ENCODE measurements at regions not wholly inside any gene's neighbourhood (a gene's known extent, or its start where the extent isn't known, plus 50 kb on each side); places are given as distances from the start of the nearest gene placed in this dataset.

- H3K27ac Mint-ChIP-seq, result no peak overlapping the region
- peaks cover 17% of the 10 kb centered on the region for H3K9me3 Mint-ChIP-seq
- H3K4me1 Mint-ChIP-seq (ENCODE audit: low read depth), result no peaks in the 10 kb centered on the region
- intact Hi-C loops (cut with micrococcal nuclease), result no loop called here
- no peaks in the 10 kb centered on the region for H3K36me3 Mint-ChIP-seq (ENCODE audit: low read depth)
- H3K27me3 Mint-ChIP-seq, result no peaks in the 10 kb centered on the region
- H3K4me3 Mint-ChIP-seq, result no peak overlapping the region
These were observed 86.1 kb downstream of the RAP2A start for GRCh38 chr13:97520061-97520460.

- intact Hi-C loops (cut with micrococcal nuclease), result no loop called here
- H3K27me3 Mint-ChIP-seq, result no peaks in the 10 kb centered on the region
- no peaks in the 10 kb centered on the region for H3K36me3 Mint-ChIP-seq (ENCODE audit: low read depth)
- no peak overlapping the region for H3K27ac Mint-ChIP-seq
- H3K4me3 Mint-ChIP-seq, result no peak overlapping the region
- H3K9me3 Mint-ChIP-seq, result peaks cover 17% of the 10 kb centered on the region
- no peaks in the 10 kb centered on the region for H3K4me1 Mint-ChIP-seq (ENCODE audit: low read depth)
These were observed 86.9 kb downstream of the RAP2A start for GRCh38 chr13:97520866-97521265.

- peaks cover 17% of the 10 kb centered on the region for H3K9me3 Mint-ChIP-seq
- H3K36me3 Mint-ChIP-seq (ENCODE audit: low read depth), result no peaks in the 10 kb centered on the region
- no peak overlapping the region for H3K4me3 Mint-ChIP-seq
- no peak overlapping the region for H3K27ac Mint-ChIP-seq
- H3K27me3 Mint-ChIP-seq, result no peaks in the 10 kb centered on the region
- H3K4me1 Mint-ChIP-seq (ENCODE audit: low read depth), result no peaks in the 10 kb centered on the region
- intact Hi-C loops (cut with micrococcal nuclease), result no loop called here
These were observed 87.8 kb downstream of the RAP2A start for GRCh38 chr13:97521726-97522125.

- H3K9me3 Mint-ChIP-seq, result peaks cover 17% of the 10 kb centered on the region
- no peak overlapping the region for H3K27ac Mint-ChIP-seq
- no peaks in the 10 kb centered on the region for H3K36me3 Mint-ChIP-seq (ENCODE audit: low read depth)
- no peaks in the 10 kb centered on the region for H3K4me1 Mint-ChIP-seq (ENCODE audit: low read depth)
- H3K4me3 Mint-ChIP-seq, result no peak overlapping the region
- no peaks in the 10 kb centered on the region for H3K27me3 Mint-ChIP-seq
- intact Hi-C loops (cut with micrococcal nuclease), result no loop called here
These were observed 88.3 kb downstream of the RAP2A start for GRCh38 chr13:97522243-97522642.

GRCh38 chr13:97526556-97526955, 92.6 kb downstream of the RAP2A start:
- intact Hi-C loops (cut with micrococcal nuclease), result no loop called here
- H3K36me3 Mint-ChIP-seq (ENCODE audit: low read depth), result no peaks in the 10 kb centered on the region
- no peak overlapping the region for H3K4me3 Mint-ChIP-seq
- no peaks in the 10 kb centered on the region for H3K27me3 Mint-ChIP-seq
- no peak overlapping the region for H3K27ac Mint-ChIP-seq
- H3K4me1 Mint-ChIP-seq (ENCODE audit: low read depth), result no peaks in the 10 kb centered on the region
- H3K9me3 Mint-ChIP-seq, result peaks cover 9% of the 10 kb centered on the region

GRCh38 chr13:97528518-97528917, 94.5 kb downstream of the RAP2A start:
- Mint-ChIP-seq H3K27ac (no peak overlapping the region), H3K36me3 (ENCODE audit: low read depth) (no peaks in the 10 kb centered on the region), H3K27me3 (peaks cover 2% of the 10 kb centered on the region), H3K4me3 (no peak overlapping the region), H3K9me3 (peaks cover 10% of the 10 kb centered on the region), H3K4me1 (ENCODE audit: low read depth) (no peaks in the 10 kb centered on the region)
- intact Hi-C loops (cut with micrococcal nuclease), result no loop called here

GRCh38 chr13:97534540-97534939, 100.6 kb downstream of the RAP2A start:
- H3K4me3 Mint-ChIP-seq, result no peak overlapping the region
- intact Hi-C loops (cut with micrococcal nuclease), result no loop called here
- H3K4me1 Mint-ChIP-seq (ENCODE audit: low read depth), result no peaks in the 10 kb centered on the region
- H3K36me3 Mint-ChIP-seq (ENCODE audit: low read depth), result no peaks in the 10 kb centered on the region
- peaks cover 11% of the 10 kb centered on the region for H3K9me3 Mint-ChIP-seq
- H3K27ac Mint-ChIP-seq, result no peak overlapping the region
- peaks cover 2% of the 10 kb centered on the region for H3K27me3 Mint-ChIP-seq

- Mint-ChIP-seq H3K27ac (no peak overlapping the region), H3K36me3 (ENCODE audit: low read depth) (no peaks in the 10 kb centered on the region), H3K4me1 (ENCODE audit: low read depth) (no peaks in the 10 kb centered on the region), H3K9me3 (peaks cover 11% of the 10 kb centered on the region), H3K4me3 (no peak overlapping the region), H3K27me3 (peaks cover 2% of the 10 kb centered on the region)
- intact Hi-C loops (cut with micrococcal nuclease), result no loop called here
These were observed 101.6 kb downstream of the RAP2A start for GRCh38 chr13:97535614-97536013.

GRCh38 chr13:97537110-97537509, 103.1 kb downstream of the RAP2A start:
- intact Hi-C loops (cut with micrococcal nuclease), result no loop called here
- no peak overlapping the region for H3K27ac Mint-ChIP-seq
- H3K9me3 Mint-ChIP-seq, result peaks cover 11% of the 10 kb centered on the region
- H3K27me3 Mint-ChIP-seq, result no peaks in the 10 kb centered on the region
- no peak overlapping the region for H3K4me3 Mint-ChIP-seq
- no peaks in the 10 kb centered on the region for H3K36me3 Mint-ChIP-seq (ENCODE audit: low read depth)
- H3K4me1 Mint-ChIP-seq (ENCODE audit: low read depth), result no peaks in the 10 kb centered on the region

- Mint-ChIP-seq H3K27ac (no peak overlapping the region), H3K4me3 (no peak overlapping the region), H3K36me3 (ENCODE audit: low read depth) (no peaks in the 10 kb centered on the region), H3K27me3 (no peaks in the 10 kb centered on the region), H3K4me1 (ENCODE audit: low read depth) (no peaks in the 10 kb centered on the region), H3K9me3 (peaks cover 4% of the 10 kb centered on the region)
- intact Hi-C loops (cut with micrococcal nuclease), result no loop called here
These were observed 104.2 kb downstream of the RAP2A start for GRCh38 chr13:97538203-97538602.

GRCh38 chr13:97539651-97540610, 106.0 kb downstream of the RAP2A start:
- H3K4me1 Mint-ChIP-seq (ENCODE audit: low read depth), result no peaks in the 10 kb centered on the region
- no peaks in the 10 kb centered on the region for H3K9me3 Mint-ChIP-seq
- intact Hi-C loops (cut with micrococcal nuclease), result no loop called here
- H3K27ac Mint-ChIP-seq, result no peak overlapping the region
- H3K27me3 Mint-ChIP-seq, result no peaks in the 10 kb centered on the region
- H3K4me3 Mint-ChIP-seq, result no peak overlapping the region
- no peaks in the 10 kb centered on the region for H3K36me3 Mint-ChIP-seq (ENCODE audit: low read depth)

GRCh38 chr13:97540696-97541095, 106.7 kb downstream of the RAP2A start:
- Mint-ChIP-seq H3K9me3 (no peaks in the 10 kb centered on the region), H3K4me3 (no peak overlapping the region), H3K36me3 (ENCODE audit: low read depth) (no peaks in the 10 kb centered on the region), H3K27ac (no peak overlapping the region), H3K27me3 (no peaks in the 10 kb centered on the region), H3K4me1 (ENCODE audit: low read depth) (no peaks in the 10 kb centered on the region)
- intact Hi-C loops (cut with micrococcal nuclease), result no loop called here

GRCh38 chr13:97542102-97542685, 108.2 kb downstream of the RAP2A start:
- Mint-ChIP-seq H3K27me3 (no peaks in the 10 kb centered on the region), H3K36me3 (ENCODE audit: low read depth) (no peaks in the 10 kb centered on the region), H3K27ac (no peak overlapping the region), H3K9me3 (no peaks in the 10 kb centered on the region), H3K4me3 (no peak overlapping the region), H3K4me1 (ENCODE audit: low read depth) (no peaks in the 10 kb centered on the region)
- intact Hi-C loops (cut with micrococcal nuclease), result no loop called here

- H3K4me1 Mint-ChIP-seq (ENCODE audit: low read depth), result no peaks in the 10 kb centered on the region
- no peaks in the 10 kb centered on the region for H3K36me3 Mint-ChIP-seq (ENCODE audit: low read depth)
- intact Hi-C loops (cut with micrococcal nuclease), result no loop called here
- no peaks in the 10 kb centered on the region for H3K27me3 Mint-ChIP-seq
- H3K27ac Mint-ChIP-seq, result no peak overlapping the region
- H3K4me3 Mint-ChIP-seq, result no peak overlapping the region
- H3K9me3 Mint-ChIP-seq, result no peaks in the 10 kb centered on the region
These were observed 110.2 kb downstream of the RAP2A start for GRCh38 chr13:97544031-97544765.

Measured in dendritic cell treated with granulocyte-macrophage colony-stimulating factor and Interleukin-4, amounts not matched to agents 40 ng/mL and 50 ng/mL, for 4 days (primary cell).